Erythroblast (primary cell): ENCODE measurements at regions not wholly inside any gene's neighbourhood (a gene's known extent, or its start where the extent isn't known, plus 50 kb on each side); places are given as distances from the start of the nearest gene placed in this dataset.

Experiments used
- GATA1 ChIP-seq: IDR thresholded peaks from 2 replicates; pipeline ENCODE4 v1.6.1; 2011; ENCODE audit warnings: low read depth, mild to moderate bottlenecking, control low read depth, low read length, moderate library complexity
- POLR2A ChIP-seq: IDR thresholded peaks from 2 replicates; pipeline ENCODE4 v1.6.1; 2011; ENCODE audit warnings: mild to moderate bottlenecking, low read length

DNA sequence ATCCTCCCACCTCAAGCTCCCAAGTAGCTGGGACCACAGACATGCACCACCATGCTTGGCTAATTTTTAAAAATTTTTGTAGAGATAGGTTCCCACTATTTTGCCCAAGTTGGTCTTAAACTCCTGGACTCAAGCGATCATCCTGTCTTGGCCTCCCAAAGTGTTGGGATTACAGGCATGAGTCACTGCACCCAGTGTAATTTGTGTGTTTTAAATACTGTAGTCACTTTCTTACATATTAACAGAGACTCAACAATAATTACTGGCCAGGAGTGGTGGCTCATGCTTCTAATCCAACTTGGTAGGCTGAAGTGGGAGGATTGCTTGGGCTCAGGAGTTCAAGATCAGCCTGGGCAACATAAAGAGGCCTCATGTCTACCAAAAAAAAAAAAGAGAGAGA, 293.0 kb downstream of the RDH14 start:
- TF ChIP-seq POLR2A (no peak), GATA1 (no peak)
